ENCODE measurements at regions not wholly inside any gene's neighbourhood (a gene's known extent, or its start where the extent isn't known, plus 50 kb on each side); places are given as distances from the start of the nearest gene placed in this dataset.
"Not testable (repeated sequence)": the region's sequence is repeated elsewhere in the genome, so short reads cannot be mapped to it uniquely, and the experiment has no call there.

- no peak for DNase-seq (ENCODE audit: low spot score)
These were observed 188.5 kb upstream of the GRAMD2B start for GRCh38 chr5:126234563-126235195.

- no peak for DNase-seq (ENCODE audit: low spot score)
These were observed 187.6 kb upstream of the GRAMD2B start for GRCh38 chr5:126235628-126236027.

- no peak for DNase-seq (ENCODE audit: low spot score)
These were observed 186.2 kb upstream of the GRAMD2B start for GRCh38 chr5:126236994-126237393.

GRCh38 chr5:126248611-126249010 lies 174.6 kb upstream of the GRAMD2B start:
- DNase-seq (ENCODE audit: low spot score): no peak

GRCh38 chr5:126251024-126251423 lies 172.2 kb upstream of the GRAMD2B start:
- no peak for DNase-seq (ENCODE audit: low spot score)

- no peak for DNase-seq (ENCODE audit: low spot score)
These were observed 169.8 kb upstream of the GRAMD2B start for GRCh38 chr5:126253406-126253805.

- no peak for DNase-seq (ENCODE audit: low spot score)
These were observed 159.5 kb upstream of the GRAMD2B start for GRCh38 chr5:126263591-126264184.

- no peak for DNase-seq (ENCODE audit: low spot score)
These were observed 157.3 kb upstream of the GRAMD2B start for GRCh38 chr5:126265917-126266316.

GRCh38 chr5:126267438-126267837 lies 155.8 kb upstream of the GRAMD2B start:
- DNase-seq (ENCODE audit: low spot score): no peak

- DNase-seq (ENCODE audit: low spot score): no peak
These were observed 154.4 kb upstream of the GRAMD2B start for GRCh38 chr5:126268697-126269315.

- DNase-seq (ENCODE audit: low spot score): no peak
These were observed 153.7 kb upstream of the GRAMD2B start for GRCh38 chr5:126269511-126269910.

GRCh38 chr5:126271141-126271540 lies 152.1 kb upstream of the GRAMD2B start:
- no peak for DNase-seq (ENCODE audit: low spot score)

GRCh38 chr5:126274076-126274762 lies 149.0 kb upstream of the GRAMD2B start:
- no peak for DNase-seq (ENCODE audit: low spot score)

- DNase-seq (ENCODE audit: low spot score): no peak
These were observed 148.5 kb upstream of the GRAMD2B start for GRCh38 chr5:126274763-126275125.

GRCh38 chr5:126277762-126278161 lies 145.4 kb upstream of the GRAMD2B start:
- DNase-seq (ENCODE audit: low spot score): no peak

GRCh38 chr5:126280343-126280742 lies 142.9 kb upstream of the GRAMD2B start:
- DNase-seq (ENCODE audit: low spot score): no peak

- no peak for DNase-seq (ENCODE audit: low spot score)
These were observed 142.4 kb upstream of the GRAMD2B start for GRCh38 chr5:126280846-126281245.

- DNase-seq (ENCODE audit: low spot score): no peak
These were observed 138.1 kb upstream of the GRAMD2B start for GRCh38 chr5:126284977-126285696.

GRCh38 chr5:126296121-126296520 lies 127.1 kb upstream of the GRAMD2B start:
- DNase-seq (ENCODE audit: low spot score): not testable (repeated sequence)

- DNase-seq (ENCODE audit: low spot score): no peak
These were observed 122.9 kb upstream of the GRAMD2B start for GRCh38 chr5:126300293-126300692.

GRCh38 chr5:126301056-126301455 lies 122.2 kb upstream of the GRAMD2B start:
- no peak for DNase-seq (ENCODE audit: low spot score)

- no peak for DNase-seq (ENCODE audit: low spot score)
These were observed 113.3 kb upstream of the GRAMD2B start for GRCh38 chr5:126309860-126310259.
